B cell (primary cell): ENCODE measurements at regions not wholly inside any gene's neighbourhood (a gene's known extent, or its start where the extent isn't known, plus 50 kb on each side); places are given as distances from the start of the nearest gene placed in this dataset.

ENCODE experiments used
- EZH2 ChIP-seq: IDR thresholded peaks from 2 replicates; pipeline ENCODE4 v1.6.1; 2012; ENCODE audit warnings: borderline replicate concordance, low read depth, mild to moderate bottlenecking, moderate library complexity, low read length; ENCODE audit not compliant: insufficient read depth, poor library complexity, severe bottlenecking
- TF ChIP-seq, protein P1 (sequence below): fragments of 200-600 bp; IDR thresholded peaks from one replicate; pipeline ENCODE4 v1.8.0; 2022; ENCODE audit warnings: antibody characterized with exemption, mild to moderate bottlenecking

DNA sequence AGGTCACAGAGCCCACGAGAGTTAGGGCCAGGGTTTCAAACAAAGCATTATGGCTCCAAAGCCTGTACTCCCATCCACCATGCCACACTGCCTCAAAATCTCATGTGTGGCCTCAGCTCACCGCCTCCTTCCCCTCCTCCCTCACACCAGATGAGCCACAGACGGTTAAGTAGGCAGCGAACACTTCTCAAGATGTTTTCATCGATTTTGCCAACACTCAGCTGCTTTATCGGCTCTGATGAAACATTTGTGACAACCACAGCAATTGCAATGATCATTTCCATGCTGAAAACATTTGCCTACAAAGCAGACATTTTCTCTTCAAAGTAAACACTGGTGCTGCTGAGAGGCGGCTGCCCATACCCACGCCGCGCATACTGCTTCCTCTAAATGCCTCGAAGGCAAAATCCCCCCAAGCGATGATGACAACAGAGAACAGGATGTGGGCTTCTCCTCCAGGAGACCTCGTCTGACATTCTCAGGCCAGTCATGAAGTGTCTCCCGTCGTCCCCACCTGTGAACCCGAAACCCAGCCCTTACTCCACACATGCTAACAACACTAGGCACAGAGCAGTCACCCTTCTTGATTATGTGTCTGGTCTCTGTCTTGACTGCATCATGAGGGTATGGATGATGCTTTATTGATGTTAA, 599.2 kb downstream of the SOX6 start:
- no peak for TF ChIP-seq EZH2
- TF ChIP-seq, protein P1, sequence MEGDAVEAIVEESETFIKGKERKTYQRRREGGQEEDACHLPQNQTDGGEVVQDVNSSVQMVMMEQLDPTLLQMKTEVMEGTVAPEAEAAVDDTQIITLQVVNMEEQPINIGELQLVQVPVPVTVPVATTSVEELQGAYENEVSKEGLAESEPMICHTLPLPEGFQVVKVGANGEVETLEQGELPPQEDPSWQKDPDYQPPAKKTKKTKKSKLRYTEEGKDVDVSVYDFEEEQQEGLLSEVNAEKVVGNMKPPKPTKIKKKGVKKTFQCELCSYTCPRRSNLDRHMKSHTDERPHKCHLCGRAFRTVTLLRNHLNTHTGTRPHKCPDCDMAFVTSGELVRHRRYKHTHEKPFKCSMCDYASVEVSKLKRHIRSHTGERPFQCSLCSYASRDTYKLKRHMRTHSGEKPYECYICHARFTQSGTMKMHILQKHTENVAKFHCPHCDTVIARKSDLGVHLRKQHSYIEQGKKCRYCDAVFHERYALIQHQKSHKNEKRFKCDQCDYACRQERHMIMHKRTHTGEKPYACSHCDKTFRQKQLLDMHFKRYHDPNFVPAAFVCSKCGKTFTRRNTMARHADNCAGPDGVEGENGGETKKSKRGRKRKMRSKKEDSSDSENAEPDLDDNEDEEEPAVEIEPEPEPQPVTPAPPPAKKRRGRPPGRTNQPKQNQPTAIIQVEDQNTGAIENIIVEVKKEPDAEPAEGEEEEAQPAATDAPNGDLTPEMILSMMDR = no peak
